CD14-positive monocyte (primary cell): ENCODE measurements at regions not wholly inside any gene's neighbourhood (a gene's known extent, or its start where the extent isn't known, plus 50 kb on each side); places are given as distances from the start of the nearest gene placed in this dataset.

Source experiments
- DNase-seq, 3 donors: peaks; one replicate each; pipeline ENCODE4 v3.0.0-alpha.2; 2011 to 2022
- H2AFZ ChIP-seq: 2 replicates; pipeline ENCODE4 v1.6.0; 2012; ENCODE audit warnings: mild to moderate bottlenecking, low read depth, low read length, inconsistent platforms; ENCODE audit not compliant: insufficient read depth, poor library complexity, severe bottlenecking
- H3K27ac ChIP-seq, 2 donors: 1 replicate in 1 of 2; 2 replicates in 1 of 2; pipeline ENCODE4 v1.5.1; 2012 to 2013; ENCODE audit warnings: low read length in 2 of 2, control low read depth in 1 of 2, inconsistent platforms in 1 of 2, low read depth in 1 of 2, mild to moderate bottlenecking in 1 of 2
- H3K27me3 ChIP-seq, 2 donors: one replicate each; pipeline versions ENCODE4 v1.6.0 to v1.6.1; 2011 to 2013; ENCODE audit warnings: low read length in 2 of 2; ENCODE audit not compliant: control insufficient read depth in 2 of 2, insufficient read depth in 2 of 2
- H3K36me3 ChIP-seq, 2 donors: replicated peaks in 1 of 2; 1 replicate in 1 of 2; 2 replicates in 1 of 2; pipeline versions ENCODE4 v1.5.1 to v1.6.1; 2012 to 2013; ENCODE audit warnings: low read length in 2 of 2, control low read depth in 1 of 2, inconsistent platforms in 1 of 2, mild to moderate bottlenecking in 1 of 2; ENCODE audit not compliant: insufficient read depth in 2 of 2, control insufficient read depth in 1 of 2
- H3K4me1 ChIP-seq, 2 donors: 1 replicate in 1 of 2; 2 replicates in 1 of 2; pipeline versions ENCODE4 v1.5.1 to v1.6.1; 2012 to 2013; ENCODE audit warnings: low read length in 2 of 2, control low read depth in 1 of 2, inconsistent platforms in 1 of 2, mild to moderate bottlenecking in 1 of 2, moderate library complexity in 1 of 2; ENCODE audit not compliant: insufficient read depth in 2 of 2, control insufficient read depth in 1 of 2
- H3K4me2 ChIP-seq: replicated peaks from 2 replicates; pipeline ENCODE3; 2012; ENCODE audit warnings: low read length, moderate library complexity, mild to moderate bottlenecking; ENCODE audit not compliant: poor library complexity, severe bottlenecking; ENCODE audit errors: extremely low read depth
- H3K4me3 ChIP-seq, 3 experiments: fragments of 200-600 bp in 1 of 3; sonication (generic) in 1 of 3; replicated peaks in 1 of 3; 1 replicate in 2 of 3; 2 replicates in 1 of 3; pipeline ENCODE4 v1.5.1; 2011 to 2013; ENCODE audit warnings: low read length in 3 of 3, mild to moderate bottlenecking in 3 of 3, control low read depth in 2 of 3, low read depth in 2 of 3, inconsistent platforms in 1 of 3, moderate library complexity in 1 of 3
- H3K79me2 ChIP-seq: 2 replicates; pipeline ENCODE4 v1.6.0; 2012; ENCODE audit warnings: mild to moderate bottlenecking, control low read depth, inconsistent platforms, low read length, moderate library complexity; ENCODE audit not compliant: insufficient read depth
- H3K9ac ChIP-seq: 2 replicates; pipeline ENCODE4 v1.6.0; 2017; ENCODE audit warnings: low read length, mild to moderate bottlenecking; ENCODE audit not compliant: insufficient read depth, poor library complexity, severe bottlenecking
- H3K9me3 ChIP-seq, 2 donors: replicated peaks in 1 of 2; 1 replicate in 1 of 2; 2 replicates in 1 of 2; pipeline versions ENCODE4 v1.5.1 to v1.6.1; 2012 to 2013; ENCODE audit warnings: low read length in 2 of 2, control low read depth in 1 of 2; ENCODE audit not compliant: control insufficient read depth in 1 of 2, insufficient read depth in 1 of 2
- H4K20me1 ChIP-seq: 2 replicates; pipeline ENCODE4 v1.6.0; 2012; ENCODE audit warnings: mild to moderate bottlenecking, low read length, control low read depth, moderate library complexity; ENCODE audit not compliant: insufficient read depth
- H3K27ac Mint-ChIP-seq, 7 donors: one replicate each; pipeline ENCODE4 v1.8.0; 2020; ENCODE audit warnings: mild to moderate bottlenecking in 7 of 7, mixed read lengths in 7 of 7, moderate library complexity in 6 of 7, inconsistent platforms in 2 of 7
- H3K27me3 Mint-ChIP-seq, 3 donors: one replicate each; pipeline ENCODE4 v1.8.0; 2021 to 2022; ENCODE audit warnings: low read depth in 3 of 3, mild to moderate bottlenecking in 3 of 3, mixed read lengths in 3 of 3, moderate library complexity in 3 of 3, inconsistent platforms in 1 of 3
- H3K36me3 Mint-ChIP-seq, 2 donors: one replicate each; pipeline ENCODE4 v1.8.0; 2020; ENCODE audit warnings: mixed read lengths in 2 of 2, inconsistent platforms in 1 of 2, mild to moderate bottlenecking in 1 of 2
- H3K4me1 Mint-ChIP-seq: one replicate; pipeline ENCODE4 v1.8.0; 2020; ENCODE audit warnings: mild to moderate bottlenecking, mixed read lengths
- H3K4me3 Mint-ChIP-seq, 2 donors: one replicate each; pipeline ENCODE4 v1.8.0; 2020; ENCODE audit warnings: mild to moderate bottlenecking in 2 of 2, mixed read lengths in 2 of 2, moderate library complexity in 1 of 2
- H3K9me3 Mint-ChIP-seq, 7 donors: one replicate each; pipeline ENCODE4 v1.8.0; 2020 to 2022; ENCODE audit warnings: mixed read lengths in 7 of 7, mild to moderate bottlenecking in 6 of 7, moderate library complexity in 6 of 7, inconsistent platforms in 2 of 7
- CTCF ChIP-seq: fragments of 200-600 bp; IDR thresholded peaks from one replicate; pipeline ENCODE4 v1.8.0; 2022; ENCODE audit warnings: antibody characterized with exemption, mild to moderate bottlenecking
- WGBS: methylation state at CpG from one replicate; pipeline ENCODE4 v1.1.5; 2013; ENCODE audit warnings: missing lambda C conversion rate; ENCODE audit not compliant: insufficient coverage; 5-methylcytosine and 5-hydroxymethylcytosine counted together
- intact Hi-C, 2 donors: fragments of 100-400 bp; cut with micrococcal nuclease; formaldehyde crosslinking; loops; one replicate each; pipeline versions ENCODE4 v1.15.0 to v1.15.1; 2023

- intact Hi-C loops = no loop called here
- WGBS = 100% methylated on average over 1 of the region's 1 CpG
- H3K27ac ChIP-seq = no peak overlapping the region
- peaks cover 17% of the 10 kb centered on the region for H3K79me2 ChIP-seq
- no peak overlapping the region for H3K4me2 ChIP-seq
- no peaks in the 10 kb centered on the region for H3K27me3 ChIP-seq
- H4K20me1 ChIP-seq = peaks cover 29% of the 10 kb centered on the region
- H3K9me3 ChIP-seq = peaks cover 0 to 6% of the 10 kb centered on the region in 2 donors
- no peak for DNase-seq
- Mint-ChIP-seq H3K27ac (no peak overlapping the region), H3K4me3 (no peak overlapping the region), H3K9me3 (peaks cover 3 to 6% (median 4%) of the 10 kb centered on the region in 7 donors), H3K27me3 (no peaks in the 10 kb centered on the region), H3K36me3 (peaks cover 4 to 10% of the 10 kb centered on the region in 2 donors), H3K4me1 (peaks cover 10% of the 10 kb centered on the region)
- H3K4me3 ChIP-seq = no peak overlapping the region
- no peak for TF ChIP-seq CTCF
- H3K4me1 ChIP-seq = no peaks in the 10 kb centered on the region
- no peak overlapping the region for H3K9ac ChIP-seq
- no peak overlapping the region for H2AFZ ChIP-seq
- H3K36me3 ChIP-seq = no peaks in the 10 kb centered on the region
Measured at GRCh38 chr6:143585241-143585640, 73.7 kb upstream of the FUCA2 start.

GRCh38 chr6:143583542-143584327 lies 72.2 kb upstream of the FUCA2 start:
- TF ChIP-seq CTCF = no peak
- Histone ChIP-seq H3K79me2 (peaks cover 17% of the 10 kb centered on the region), H3K4me3 (no peak overlapping the region), H3K36me3 (no peaks in the 10 kb centered on the region), H3K4me2 (no peak overlapping the region), H3K27ac (no peak overlapping the region), H3K9me3 (peaks cover 0 to 6% of the 10 kb centered on the region in 2 donors), H2AFZ (no peak overlapping the region), H3K9ac (no peak overlapping the region), H4K20me1 (peaks cover 29% of the 10 kb centered on the region), H3K4me1 (no peaks in the 10 kb centered on the region), H3K27me3 (no peaks in the 10 kb centered on the region)
- DNase-seq = no peak
- peaks cover 10% of the 10 kb centered on the region for H3K4me1 Mint-ChIP-seq
- intact Hi-C loops = no loop called here
- peaks cover 0 to 6% (median 4%) of the 10 kb centered on the region in 7 donors for H3K9me3 Mint-ChIP-seq
- no peak overlapping the region for H3K27ac Mint-ChIP-seq
- H3K4me3 Mint-ChIP-seq = no peak overlapping the region
- H3K36me3 Mint-ChIP-seq = peaks cover 3 to 12% of the 10 kb centered on the region in 2 donors
- 100% methylated on average over 2 of the region's 5 CpGs for WGBS
- H3K27me3 Mint-ChIP-seq = no peaks in the 10 kb centered on the region
